GM10248 (cell line): ENCODE measurements at regions not wholly inside any gene's neighbourhood (a gene's known extent, or its start where the extent isn't known, plus 50 kb on each side); places are given as distances from the start of the nearest gene placed in this dataset.

ENCODE experiments used
- CTCF ChIA-PET: fragments of 300-600 bp; sonication (Branson Sonifier 250); formaldehyde crosslinking; extraction: SDS; loops from one replicate; lab custom pipeline; 2021; ENCODE audit warnings: antibody characterized with exemption; lab: Yijun Ruan, JAX
- POLR2A ChIA-PET: fragments of 350-650 bp; sonication (Branson Sonifier 250); formaldehyde crosslinking; extraction: SDS; loops from one replicate; lab custom pipeline; 2020; ENCODE audit warnings: antibody characterized with exemption; lab: Yijun Ruan, JAX
- DNase-seq: peaks from one replicate; pipeline ENCODE4 v3.0.0; 2012; ENCODE audit errors: extremely low spot score
- TF ChIP-seq, protein P1 (sequence below): IDR thresholded peaks from 2 replicates; pipeline ENCODE4 v1.5.1; 2012; ENCODE audit warnings: mild to moderate bottlenecking, low read depth; ENCODE audit errors: extremely low read depth, missing control alignments, control extremely low read depth

DNA sequence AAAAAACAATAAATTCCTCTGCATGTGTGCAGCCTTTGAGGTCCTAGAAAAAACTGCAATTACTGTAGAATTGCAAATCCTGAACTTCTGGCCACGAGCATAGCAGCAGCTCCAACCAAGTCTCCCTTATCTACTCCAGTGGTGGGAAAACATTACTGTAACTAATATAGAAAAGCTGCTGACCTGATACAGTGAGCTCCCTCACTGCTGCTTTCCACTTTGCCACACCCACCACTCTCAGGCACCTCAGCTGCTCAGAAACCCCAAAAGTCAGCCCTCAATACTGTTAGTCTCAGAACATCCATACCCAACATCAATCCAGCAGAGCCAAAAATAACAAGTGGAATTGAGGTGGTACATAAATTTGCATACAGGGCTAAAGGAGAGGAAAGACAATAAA is 192.5 kb downstream of the POU4F1 start:
- TF ChIP-seq, protein P1, sequence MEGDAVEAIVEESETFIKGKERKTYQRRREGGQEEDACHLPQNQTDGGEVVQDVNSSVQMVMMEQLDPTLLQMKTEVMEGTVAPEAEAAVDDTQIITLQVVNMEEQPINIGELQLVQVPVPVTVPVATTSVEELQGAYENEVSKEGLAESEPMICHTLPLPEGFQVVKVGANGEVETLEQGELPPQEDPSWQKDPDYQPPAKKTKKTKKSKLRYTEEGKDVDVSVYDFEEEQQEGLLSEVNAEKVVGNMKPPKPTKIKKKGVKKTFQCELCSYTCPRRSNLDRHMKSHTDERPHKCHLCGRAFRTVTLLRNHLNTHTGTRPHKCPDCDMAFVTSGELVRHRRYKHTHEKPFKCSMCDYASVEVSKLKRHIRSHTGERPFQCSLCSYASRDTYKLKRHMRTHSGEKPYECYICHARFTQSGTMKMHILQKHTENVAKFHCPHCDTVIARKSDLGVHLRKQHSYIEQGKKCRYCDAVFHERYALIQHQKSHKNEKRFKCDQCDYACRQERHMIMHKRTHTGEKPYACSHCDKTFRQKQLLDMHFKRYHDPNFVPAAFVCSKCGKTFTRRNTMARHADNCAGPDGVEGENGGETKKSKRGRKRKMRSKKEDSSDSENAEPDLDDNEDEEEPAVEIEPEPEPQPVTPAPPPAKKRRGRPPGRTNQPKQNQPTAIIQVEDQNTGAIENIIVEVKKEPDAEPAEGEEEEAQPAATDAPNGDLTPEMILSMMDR, result no peak
- no peak for DNase-seq
- CTCF ChIA-PET, result no interaction called here

GRCh38 chr13:78410164-78410563 is 193.2 kb downstream of the POU4F1 start:
- DNase-seq, result no peak
- CTCF ChIA-PET, result no interaction called here
- TF ChIP-seq, protein P1, result no peak
- POLR2A ChIA-PET, result no interaction called here

More for the DNA sequence above, 192.5 kb downstream of the POU4F1 start:
- POLR2A ChIA-PET, result no interaction called here

DNA sequence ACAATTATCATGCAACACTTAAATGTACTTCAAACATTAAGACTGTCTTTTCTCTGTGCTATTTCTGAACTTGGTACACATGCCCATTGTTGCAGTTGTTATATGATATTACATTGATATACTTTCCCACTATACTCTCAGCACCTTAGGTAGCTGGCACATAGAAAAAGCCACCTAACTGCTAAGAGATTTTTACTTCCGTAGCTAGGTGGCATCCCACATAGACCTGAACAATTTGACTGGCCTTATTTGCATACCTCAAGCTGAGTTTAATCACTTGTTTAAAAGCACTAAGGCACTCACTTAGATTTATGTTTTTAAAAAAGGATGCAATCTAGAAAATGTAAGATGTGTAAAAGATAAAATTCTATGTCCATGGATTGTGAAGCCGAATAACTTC is 194.2 kb downstream of the POU4F1 start:
- DNase-seq, result no peak
- ChIA-PET CTCF (interaction anchor here (1.0 to 1.1 kb wide), 2 partner anchors 8 to 10 kb away, joined by 3 read pairs; no protein-coding TSS in a partner anchor), POLR2A (no interaction called here)
- TF ChIP-seq, protein P1, result no peak

DNA sequence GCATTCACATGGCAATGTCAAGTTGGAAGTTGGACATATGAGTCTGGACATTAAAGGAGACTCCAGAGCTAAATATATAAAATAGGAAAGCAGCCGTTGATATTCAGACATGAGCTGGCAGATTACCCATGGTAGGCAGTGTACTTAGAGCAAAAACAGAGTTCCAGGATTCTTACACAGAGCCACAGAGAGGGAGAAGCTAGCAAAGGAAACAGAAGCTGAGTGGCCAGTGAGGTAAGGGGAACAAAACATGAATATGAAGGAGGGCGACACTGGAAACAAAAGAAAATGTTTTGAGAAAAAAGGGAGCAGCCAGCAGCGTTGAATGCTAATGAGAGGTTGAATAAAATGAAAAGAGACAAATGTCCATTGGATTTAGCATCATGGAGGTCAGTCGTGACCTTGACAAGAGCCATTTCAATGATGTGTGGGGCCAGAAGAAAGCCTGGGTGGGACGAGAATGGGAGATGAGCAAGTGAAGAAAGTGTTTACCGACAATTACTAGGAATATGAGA is 198.4 kb downstream of the POU4F1 start:
- ChIA-PET POLR2A (no interaction called here), CTCF (no interaction called here)
- TF ChIP-seq, protein P1, result no peak
- DNase-seq, result no peak

DNA sequence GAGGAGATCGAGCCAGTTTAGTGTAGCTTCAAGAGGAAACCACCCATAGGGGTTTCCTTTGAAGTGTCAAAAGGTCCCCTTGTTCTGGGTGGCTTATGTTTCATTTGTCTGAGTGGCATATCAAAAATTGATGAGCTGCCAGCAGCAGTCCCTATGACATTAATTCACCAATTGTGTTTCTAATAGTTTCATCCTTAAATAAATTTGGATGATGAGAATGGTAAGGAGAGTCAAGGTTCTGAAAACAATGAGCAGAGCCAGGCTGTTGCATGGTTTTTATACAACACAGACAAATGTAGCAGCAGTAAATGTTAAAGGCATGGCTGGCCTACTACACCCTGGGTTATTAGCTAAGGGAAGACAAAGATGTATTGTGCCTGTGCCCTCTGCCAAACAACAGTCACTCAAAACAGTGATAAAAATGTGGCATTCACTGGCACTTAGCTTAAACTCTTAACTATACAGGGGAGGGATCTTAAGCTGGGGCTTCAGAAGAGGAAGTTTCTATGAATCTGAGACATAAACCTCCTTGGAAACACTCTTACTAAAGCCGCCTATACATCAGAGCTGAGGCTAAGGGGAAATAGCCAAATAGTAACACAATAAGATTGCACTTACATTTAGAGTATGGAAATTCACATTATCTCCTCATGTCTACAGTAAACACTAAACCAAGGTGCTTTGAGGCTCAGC is 200.5 kb downstream of the POU4F1 start:
- no peak for DNase-seq
- TF ChIP-seq, protein P1, result no peak
- POLR2A ChIA-PET, result no interaction called here
- CTCF ChIA-PET, result interaction anchor here (1.0 to 1.9 kb wide), 3 partner anchors 18 to 38 kb away, joined by 3 to 4 read pairs (median 4); no protein-coding TSS in a partner anchor

DNA sequence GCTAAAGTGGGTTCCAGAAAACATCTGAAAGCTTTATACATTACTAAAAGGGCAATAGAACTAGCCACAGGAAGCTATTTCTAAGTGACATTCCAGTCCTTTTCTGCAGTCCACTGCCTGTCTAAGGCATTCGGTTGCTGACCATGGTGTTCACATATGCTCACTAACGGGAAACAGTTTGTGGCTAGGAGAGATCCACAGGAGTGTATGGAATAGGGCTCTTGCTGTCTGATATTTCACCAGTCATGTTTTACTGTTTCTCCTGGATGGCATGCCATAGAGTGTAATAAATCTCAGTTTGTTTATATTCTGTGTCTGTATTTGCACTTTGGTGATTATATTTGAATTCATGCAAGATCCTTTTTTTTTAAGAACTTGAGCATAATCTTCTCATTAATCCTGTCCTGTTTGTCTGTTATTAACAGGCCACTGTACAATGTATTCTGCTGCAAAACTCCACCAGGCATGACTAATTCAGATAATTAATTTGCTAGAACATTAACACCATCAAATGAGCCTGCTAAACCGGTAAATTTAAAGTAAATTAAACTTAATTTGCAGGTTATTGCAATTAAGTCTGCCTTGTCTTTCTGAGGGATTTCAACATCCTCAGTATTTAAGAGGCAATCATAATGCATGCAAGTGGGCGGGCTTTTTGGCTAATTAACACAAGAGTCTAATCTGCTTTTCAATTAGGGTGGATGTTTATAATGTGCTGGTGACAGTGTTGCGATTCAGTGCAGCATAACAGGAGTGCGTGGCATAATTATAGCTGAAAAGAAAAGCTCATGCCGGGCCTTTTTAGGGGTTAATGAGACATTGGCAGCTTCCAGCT is 201.3 kb downstream of the POU4F1 start:
- ChIA-PET POLR2A (no interaction called here), CTCF (interaction anchor here (1.0 to 1.9 kb wide), 3 partner anchors 19 to 38 kb away, joined by 3 to 4 read pairs (median 4); no protein-coding TSS in a partner anchor)
- DNase-seq, result no peak
- TF ChIP-seq, protein P1, result no peak
